ENCODE measurements at regions not wholly inside any gene's neighbourhood (a gene's known extent, or its start where the extent isn't known, plus 50 kb on each side); places are given as distances from the start of the nearest gene placed in this dataset.
"Not testable (repeated sequence)": the region's sequence is repeated elsewhere in the genome, so short reads cannot be mapped to it uniquely, and the experiment has no call there.

- DNase-seq: no peak
Observed at GRCh38 chr7:149334930-149335329, 72.9 kb downstream of the ZNF783 start.

- no peak for DNase-seq
Observed at GRCh38 chr7:149348758-149349369, 86.9 kb downstream of the ZNF783 start.

GRCh38 chr7:149353739-149354504 lies 91.9 kb downstream of the ZNF783 start:
- DNase-seq: no peak

- DNase-seq: not testable (repeated sequence)
Observed at GRCh38 chr7:149355035-149355389, 93.0 kb downstream of the ZNF783 start.

- DNase-seq: no peak
Observed at GRCh38 chr7:149355390-149356048, 93.5 kb downstream of the ZNF783 start.

GRCh38 chr7:149362696-149363095 lies 98.2 kb downstream of the ZNF777 start:
- DNase-seq: no peak

- no peak for DNase-seq
Observed at GRCh38 chr7:149367418-149368180, 93.3 kb downstream of the ZNF777 start.

- peak; percentile 85 for DNase-seq
Observed at GRCh38 chr7:149369497-149369896, 91.4 kb downstream of the ZNF777 start.

GRCh38 chr7:149370790-149371189 lies 90.1 kb downstream of the ZNF777 start:
- no peak for DNase-seq

GRCh38 chr7:149373089-149373488 lies 87.8 kb downstream of the ZNF777 start:
- DNase-seq: no peak

GRCh38 chr7:149375234-149376008 lies 85.4 kb downstream of the ZNF777 start:
- DNase-seq: no peak

- DNase-seq: no peak
Observed at GRCh38 chr7:149377386-149377785, 83.5 kb downstream of the ZNF777 start.

- no peak for DNase-seq
Observed at GRCh38 chr7:149379625-149380024, 81.2 kb downstream of the ZNF777 start.

- DNase-seq: no peak
Observed at GRCh38 chr7:149381245-149381644, 79.6 kb downstream of the ZNF777 start.

Measured in NCI-H748 treated with DMSO at 0.1 percent for 48 hours (cell line).